ENCODE measurements at regions not wholly inside any gene's neighbourhood (a gene's known extent, or its start where the extent isn't known, plus 50 kb on each side); places are given as distances from the start of the nearest gene placed in this dataset.
"Not testable (repeated sequence)": the region's sequence is repeated elsewhere in the genome, so short reads cannot be mapped to it uniquely, and the experiment has no call there.

DNA sequence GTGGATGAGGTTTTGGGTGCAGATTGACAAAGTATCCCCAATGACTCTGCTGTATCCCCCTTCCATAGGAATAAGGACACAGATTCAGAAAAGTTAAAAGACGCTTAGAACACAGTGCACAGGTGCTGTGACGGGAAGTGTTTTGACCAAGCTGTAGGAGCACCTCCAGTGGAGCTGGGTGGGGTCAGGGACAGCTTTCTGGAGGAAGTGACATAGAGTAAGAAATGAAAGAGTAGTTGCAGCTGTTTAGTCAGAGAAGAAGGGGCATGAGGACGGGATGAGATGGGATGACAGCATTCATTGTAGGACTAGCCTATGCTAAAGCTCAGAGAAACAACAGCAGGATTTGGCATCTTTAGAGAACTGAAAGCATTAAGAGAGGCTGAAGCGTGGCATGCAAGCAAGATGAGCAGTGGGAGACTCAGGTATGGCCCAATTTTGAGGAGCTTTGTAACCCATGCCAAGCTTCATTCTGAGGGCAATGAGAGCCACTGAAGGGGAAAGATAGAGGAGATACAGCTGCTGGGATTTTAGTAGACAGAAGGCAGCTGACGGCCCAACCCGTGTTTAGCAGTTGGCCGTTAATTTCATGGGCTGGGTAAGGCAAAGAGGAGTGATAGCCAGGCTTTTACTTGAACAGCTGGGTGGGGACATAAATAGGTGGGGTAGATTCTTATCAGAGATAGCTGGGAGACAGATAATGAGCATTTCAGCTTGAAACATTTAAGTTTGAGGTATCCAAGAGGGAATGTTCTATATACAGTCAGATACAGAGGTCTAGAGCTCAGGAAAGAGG, 131.8 kb upstream of the KRAS start:
- DNase-seq = no peak

DNA sequence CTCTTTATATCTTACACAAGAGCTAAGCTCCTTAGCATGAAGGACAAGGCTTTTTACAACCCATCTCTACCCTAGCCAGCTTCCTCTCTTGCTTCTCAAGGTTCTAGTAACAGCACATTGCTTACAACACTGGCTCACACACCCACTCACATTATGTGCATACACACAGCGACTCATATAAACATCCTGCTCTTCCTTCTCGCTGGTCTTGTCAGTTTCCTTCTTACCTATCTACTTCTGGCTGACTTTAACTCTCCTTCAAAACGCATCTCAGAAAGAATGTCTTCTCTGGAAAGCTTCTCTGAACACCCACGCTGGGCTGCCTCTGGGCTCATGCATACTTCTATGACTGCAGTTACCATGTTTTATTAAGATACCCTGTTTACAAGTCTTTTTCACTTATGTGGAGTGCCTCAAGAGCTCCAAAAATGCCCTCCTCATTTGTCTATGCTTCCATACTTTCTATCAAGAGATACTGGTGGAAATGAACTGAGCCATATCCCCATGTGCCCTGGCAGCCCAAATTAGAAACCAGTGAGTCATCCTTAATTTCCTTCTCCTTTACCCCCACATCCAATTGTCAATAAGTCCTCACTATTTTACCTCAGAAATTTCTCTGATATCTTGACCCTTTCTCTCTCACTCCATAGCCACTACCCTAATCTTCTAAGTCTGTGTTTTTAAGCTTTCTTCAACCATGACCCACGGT, 126.9 kb upstream of the KRAS start:
- DNase-seq = peak; percentile 42

DNA sequence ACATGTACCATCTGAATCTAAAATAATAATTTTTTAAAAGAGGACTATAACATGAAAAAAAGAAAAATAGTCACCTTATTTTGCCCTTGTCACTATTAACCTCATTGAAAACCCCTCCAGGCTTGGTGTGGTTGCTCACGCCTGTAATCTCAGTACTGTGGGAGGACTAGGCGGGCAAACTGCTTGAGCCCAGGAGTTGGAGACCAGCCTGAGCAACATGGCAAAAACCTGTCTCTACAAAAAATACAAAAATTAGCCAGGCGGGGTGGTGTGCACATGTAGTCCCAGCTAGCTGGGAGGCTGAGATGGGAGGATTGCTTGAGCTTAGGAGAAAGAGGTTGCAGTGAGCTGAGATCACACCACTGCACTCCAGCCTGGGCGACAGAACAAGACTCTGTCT, 126.3 kb upstream of the KRAS start:
- no peak for DNase-seq

DNA sequence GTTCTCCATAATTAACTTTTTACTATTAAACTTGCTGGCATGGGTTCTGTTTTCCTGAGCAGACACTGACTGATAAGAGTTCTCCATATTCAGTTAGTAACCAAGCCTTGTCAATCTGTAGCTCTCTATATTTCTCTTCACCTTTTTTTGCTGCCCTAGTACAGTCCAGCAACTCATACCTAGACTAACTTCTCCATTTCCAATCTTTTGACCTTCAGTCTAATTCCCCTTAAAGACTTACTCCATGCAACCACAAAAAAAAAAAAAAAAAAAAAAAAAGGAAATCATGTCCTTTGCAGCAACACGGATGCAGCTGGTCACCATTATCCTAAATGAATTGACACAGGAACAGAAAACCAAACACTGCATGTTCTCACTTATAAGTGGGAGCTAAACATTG, 125.7 kb upstream of the KRAS start:
- no peak for DNase-seq

DNA sequence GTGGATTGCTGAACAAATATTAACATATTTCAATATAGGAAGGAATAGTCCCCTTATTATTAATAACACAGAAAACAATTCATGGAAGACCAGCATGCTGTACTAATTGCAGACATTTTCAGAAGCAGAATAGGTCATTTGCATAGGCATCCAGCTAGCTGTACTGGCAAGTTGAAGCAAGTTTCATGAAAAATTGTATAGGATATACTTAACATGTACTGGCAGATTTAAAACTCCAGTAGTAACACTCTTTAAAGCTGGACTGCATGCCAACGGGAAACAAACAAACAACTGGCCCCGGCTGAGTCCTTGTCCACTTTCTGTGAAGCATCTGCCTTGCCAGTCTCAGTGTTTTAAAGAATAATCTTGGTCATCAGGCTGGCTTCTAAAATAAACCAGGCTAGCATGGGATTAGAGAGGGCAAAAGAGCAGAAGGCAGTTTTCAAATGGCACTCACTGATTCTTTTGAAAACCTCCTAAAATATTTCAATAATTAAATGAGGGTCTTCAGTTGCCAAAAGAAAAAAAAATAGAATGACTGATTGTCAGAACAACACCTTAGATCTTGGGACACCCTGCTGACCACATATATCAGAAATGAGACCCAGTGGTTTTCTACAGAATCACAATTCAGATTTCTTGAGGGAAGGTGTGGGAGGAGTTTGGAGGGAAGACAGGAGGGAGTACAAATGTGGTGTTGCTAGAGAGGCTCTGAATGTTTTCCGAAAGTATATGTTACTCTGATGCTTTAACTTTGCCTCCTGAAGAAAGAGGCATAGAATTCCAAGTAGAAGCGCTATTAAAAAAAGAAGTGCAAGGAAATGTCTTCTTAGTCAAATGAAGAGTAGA, 122.5 kb upstream of the KRAS start:
- DNase-seq = no peak

DNA sequence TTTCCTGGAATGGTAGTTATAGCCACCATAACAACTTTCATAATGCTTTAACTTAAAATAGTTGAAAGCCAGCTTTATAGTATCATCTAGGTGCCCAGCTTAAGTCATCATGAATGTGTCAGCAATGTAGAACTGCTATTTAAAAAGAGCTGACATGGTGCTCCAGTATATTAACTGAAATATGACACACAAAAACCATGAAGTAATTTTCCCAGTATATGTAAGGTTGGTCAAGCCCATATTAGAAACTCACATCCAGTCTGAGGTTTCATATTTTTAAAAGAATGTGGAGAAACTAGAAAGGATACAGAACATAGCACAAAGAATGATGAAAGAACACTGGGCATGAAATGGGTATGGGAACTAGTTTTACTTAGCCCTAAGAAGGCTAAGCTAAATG, 121.3 kb upstream of the KRAS start:
- no peak for DNase-seq

DNA sequence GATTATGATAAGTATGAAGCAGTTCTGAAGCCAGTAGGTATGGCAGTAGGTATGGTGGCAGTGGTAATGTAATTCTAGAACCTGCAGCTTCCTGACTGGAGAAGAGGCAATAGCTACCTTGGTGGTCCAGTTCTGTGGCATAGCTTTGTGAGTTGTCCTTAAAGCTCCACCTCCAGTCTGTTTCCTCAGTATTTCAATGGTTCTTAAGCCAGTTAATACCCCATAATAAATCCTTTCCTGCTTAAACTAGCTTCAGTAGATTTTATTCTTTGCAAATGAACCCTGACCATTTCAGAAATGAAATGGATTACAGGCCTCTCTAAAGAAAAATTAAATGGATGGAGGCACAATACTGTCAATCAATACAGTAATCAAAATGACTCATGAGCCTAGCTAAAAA, 117.8 kb upstream of the KRAS start:
- no peak for DNase-seq

DNA sequence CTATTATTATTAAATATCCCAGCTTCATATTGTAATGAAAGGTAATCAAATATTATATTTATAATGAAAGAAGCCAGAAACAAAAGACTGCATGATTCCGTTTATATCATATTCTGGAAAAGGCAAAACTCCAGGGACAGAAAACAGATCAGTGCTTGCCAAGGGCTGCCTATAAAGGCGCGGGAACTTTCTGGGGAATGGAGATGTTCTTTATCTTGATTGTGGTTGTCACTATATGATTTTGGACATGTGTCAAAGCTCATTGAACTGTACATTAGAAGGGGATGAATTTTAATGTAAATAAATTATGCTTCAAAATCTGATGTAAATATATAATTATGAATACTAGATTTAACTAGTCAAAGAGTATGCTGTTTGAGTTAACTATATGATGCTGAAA, 115.4 kb upstream of the KRAS start:
- no peak for DNase-seq

DNA sequence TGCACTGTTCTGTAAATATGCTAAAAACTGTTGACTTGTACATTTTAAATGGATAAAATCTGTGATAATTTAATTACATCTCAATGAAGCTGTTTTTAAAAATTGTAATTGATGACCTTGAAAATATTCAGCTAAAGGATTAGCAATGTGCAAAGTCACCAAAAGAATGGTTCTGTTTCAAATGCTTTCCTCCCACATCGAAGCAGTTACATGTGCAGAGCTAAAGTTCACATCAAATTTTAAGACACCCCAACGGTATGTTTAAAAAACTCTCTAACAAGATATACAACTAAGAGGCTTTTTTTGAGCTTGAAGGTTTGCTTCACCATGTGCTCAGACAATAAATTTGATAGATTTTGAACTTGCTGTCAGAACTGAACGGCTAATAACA, 114.6 kb upstream of the KRAS start:
- DNase-seq = no peak

DNA sequence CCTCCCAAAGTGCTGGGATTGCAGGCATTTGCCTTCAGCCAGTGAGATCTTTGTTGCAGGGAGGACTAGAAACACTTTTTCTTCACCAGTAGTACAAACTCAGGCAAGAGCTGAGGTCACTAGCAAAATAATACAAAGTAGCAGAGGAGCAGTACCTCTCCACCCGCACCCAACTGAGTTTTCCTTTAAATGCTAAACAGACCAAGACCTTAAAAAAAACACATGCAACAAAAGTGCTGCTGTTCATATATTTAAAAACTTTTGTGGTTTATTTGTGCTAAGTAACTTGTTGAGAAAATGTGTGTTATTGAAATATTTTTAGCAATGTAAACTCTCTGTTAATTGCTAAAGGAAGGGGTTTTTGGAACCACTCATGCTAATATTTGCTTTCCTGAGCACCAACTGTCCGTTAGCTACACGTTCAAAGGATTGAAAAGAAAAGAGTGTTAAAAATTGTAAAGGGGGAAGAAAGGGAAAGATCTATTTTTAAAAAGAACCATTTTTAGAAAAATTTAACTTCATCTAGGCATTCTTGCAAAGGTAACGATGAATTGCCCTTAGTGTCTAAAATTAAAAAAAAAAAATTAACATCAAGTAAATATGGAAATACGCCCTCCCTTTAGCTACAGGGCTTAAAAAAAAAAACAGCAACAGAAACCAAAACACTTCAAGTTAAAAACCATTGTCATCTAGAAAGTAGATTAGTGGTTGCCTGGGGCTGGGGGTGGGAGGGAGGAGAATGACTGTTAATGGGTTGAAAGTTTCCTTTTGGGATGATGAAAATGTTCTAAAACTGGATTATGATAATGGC, 114.0 kb upstream of the KRAS start:
- DNase-seq = no peak

DNA sequence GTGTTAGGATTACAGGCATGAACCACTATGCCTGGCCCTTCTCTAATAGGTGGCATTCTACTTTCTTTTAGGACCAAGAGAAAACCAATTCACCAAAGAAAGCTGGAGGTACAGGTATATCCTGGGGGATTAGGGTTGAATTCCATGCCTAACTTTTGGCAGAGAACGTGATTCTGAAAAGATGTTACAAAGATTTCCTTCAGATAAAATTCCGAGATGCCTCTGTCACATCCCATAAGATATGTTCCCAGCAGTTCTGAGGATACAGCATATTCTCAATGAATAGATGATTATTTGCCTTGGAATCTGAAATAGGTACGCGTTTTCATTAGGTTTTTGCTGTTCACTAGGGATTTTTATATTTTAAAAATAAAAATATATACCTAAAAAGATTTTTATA, 111.9 kb upstream of the KRAS start:
- DNase-seq = no peak

DNA sequence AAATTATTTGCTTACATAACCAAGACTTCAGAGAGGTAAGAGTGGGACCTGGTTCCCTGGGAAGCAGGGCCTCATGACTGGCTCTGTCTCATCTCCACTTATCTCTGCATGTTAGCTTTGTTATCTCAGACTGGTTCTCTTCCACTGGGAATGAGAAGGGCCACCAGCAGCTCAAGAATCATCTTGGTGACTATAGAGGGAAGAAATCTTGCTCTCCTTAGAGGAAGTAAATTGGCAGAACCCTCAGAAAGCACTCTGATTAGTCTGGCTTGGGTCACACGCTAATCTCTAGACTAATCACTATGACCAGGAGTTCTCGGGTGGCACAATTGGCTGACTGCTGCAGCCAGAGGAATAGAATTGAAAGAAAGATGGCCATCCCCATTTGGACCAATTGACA, 110.8 kb upstream of the KRAS start:
- no peak for DNase-seq

DNA sequence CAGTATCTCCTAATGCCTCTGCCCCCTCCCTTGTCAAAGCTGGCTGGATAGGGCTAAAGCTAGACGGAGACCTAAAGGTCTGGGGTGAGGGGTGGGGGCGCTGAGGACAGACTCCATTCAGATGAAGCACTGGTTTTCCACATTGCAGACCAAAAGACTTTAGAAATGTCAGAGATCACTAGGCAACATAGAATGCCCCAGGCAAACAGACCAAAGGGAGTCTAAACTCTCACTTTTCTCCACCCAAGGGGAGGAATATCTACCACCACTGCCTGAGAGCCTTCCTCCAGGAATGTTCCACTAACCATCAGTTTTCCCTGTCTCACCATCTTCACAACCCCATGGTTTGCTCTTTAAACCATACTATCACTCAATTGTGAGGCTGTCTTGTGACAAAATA, 106.9 kb upstream of the KRAS start:
- no peak for DNase-seq

DNA sequence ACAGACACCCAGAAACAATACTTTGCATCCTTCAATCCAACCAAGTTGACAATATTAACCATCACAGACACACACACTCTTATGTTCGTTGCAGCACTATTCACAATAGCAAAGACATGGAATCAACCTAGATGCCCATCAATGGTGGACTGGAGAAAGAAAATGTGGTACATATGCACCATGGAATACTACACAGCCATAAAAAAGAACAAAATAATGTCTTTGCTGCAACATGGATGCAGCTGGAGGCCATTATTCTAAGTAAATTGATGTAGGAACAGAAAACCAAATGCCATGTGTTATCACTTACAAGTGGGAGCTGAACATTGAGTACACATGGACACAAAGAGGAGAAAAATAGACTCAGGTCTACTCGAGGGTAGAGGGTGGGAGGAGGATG, 102.2 kb upstream of the KRAS start:
- not testable (repeated sequence) for DNase-seq

DNA sequence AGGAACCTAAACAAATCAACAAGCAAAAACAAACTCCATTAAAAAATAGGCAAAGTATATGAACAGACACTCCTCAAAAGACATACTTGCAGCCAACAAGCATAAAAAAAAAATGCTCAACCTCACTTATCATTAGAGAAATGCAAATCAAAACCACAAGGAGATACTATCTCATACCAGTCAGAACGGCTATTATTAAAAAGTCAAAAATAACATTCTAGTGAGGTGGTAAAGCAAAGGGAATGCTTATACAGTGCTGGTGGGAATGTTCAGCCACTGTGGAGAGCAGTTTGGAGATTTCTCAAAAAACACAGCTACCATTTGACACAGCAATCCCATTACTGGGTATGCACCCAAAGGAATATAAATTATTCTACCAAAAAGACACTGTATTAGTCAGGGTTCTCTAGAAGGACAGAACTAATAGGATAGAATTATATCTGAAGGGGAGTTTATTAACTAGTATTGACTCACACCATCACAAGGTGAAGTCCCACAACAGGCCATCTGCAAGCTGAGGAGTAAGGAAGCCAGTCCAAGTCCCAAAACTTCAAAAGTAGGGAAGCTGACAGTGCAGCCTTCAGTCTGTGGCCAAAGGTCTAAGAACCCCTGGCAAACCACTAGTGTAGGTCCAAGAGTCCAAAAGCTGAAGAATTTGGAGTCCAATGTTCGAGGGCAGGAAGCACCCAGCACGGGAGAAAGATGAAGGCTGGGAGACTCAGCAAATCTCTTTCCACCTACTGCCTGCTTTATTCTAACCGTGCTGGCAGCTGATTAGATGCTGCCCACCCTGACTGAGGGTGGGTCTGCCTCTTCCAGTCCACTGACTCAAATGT, 101.6 kb upstream of the KRAS start:
- no peak for DNase-seq

DNA sequence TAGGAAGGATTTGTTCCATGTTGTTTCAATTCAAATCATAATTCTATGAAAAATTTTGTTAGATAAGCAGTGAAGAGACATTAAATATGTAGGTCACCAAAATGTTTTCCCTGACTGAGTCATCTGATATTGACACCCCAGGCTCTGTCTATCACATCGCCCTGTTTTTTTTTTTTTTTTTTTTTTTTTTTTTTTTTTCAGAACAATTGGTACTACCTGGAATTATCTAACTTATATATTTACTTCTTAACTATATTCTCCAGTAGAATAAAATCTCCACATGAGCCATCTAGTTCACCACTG, 97.8 kb upstream of the KRAS start:
- no peak for DNase-seq

DNA sequence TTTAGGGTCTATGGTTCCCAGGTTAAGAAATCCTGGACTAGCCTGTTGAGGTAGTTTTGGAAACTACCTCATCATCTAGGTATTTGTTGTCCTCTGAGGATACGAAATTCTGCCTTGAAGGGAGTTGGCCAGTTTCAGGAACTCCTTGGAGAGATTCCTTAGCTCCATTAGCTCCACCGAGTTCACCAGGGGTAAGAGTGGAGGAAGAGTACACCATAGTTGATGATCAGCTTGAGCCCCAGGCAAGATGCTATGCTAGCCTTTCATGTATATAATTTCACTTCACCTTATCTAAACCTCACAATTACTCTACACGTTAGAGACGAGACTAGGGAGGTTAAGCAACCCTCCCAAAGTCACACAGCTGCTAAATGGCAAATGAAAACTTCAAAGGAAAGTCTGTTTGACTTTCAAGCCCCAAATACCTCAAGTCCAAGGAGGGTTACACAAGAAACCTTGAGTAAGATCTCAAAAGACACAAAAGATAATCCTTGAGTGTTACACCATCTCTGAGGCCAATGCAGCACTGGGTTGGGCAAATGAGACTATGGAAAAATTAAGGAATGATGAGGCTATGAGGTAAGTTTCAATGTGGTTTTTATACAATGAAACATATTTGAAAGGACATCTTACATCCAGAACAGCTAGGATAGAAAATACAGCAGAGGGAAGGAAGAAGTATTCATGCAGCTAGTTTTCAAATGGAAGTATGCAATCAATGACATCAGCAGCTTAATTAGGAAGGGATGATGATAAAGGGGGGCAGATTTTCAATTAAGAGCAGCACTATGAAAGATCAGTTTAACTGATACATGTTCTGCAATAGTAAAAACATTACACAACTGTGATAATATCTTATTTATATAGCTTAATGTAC, 97.2 kb upstream of the KRAS start:
- no peak for DNase-seq

DNA sequence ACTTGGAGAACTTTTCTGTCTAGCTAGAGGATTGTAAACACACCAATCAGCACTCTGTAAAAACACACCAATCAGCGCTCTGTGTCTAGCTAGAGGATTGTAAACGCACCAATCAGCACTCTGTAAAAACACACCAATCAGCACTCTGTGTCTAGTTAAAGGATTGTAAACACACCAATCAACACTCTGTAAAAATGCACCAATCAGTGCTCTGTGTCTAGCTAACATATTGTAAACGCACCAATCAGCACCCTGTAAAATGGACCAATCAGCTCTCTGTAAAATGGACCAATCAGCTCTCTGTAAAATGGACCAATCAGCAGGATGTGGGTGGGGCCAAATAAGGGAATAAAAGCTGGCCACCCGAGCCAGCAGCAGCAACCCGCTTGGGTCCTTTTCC, 91.1 kb upstream of the KRAS start:
- not testable (repeated sequence) for DNase-seq

DNA sequence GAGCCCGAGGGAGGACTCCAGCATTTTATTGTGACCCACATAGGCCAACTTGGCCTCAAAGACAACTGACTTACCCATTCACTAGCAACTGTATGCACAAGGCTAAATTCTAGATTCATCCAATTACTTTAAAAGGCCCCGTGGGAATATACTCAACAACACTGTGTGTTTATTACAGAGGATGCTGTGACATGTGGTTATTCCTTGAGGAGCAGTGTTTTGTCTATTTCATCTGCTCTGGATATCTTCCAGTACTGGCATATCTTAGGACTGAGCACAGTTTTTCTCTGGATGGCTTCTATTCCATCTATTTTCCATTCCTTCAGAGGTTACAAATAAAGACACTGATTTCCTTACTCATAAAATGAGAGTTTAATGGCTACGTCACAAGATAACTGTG, 87.2 kb upstream of the KRAS start:
- no peak for DNase-seq

DNA sequence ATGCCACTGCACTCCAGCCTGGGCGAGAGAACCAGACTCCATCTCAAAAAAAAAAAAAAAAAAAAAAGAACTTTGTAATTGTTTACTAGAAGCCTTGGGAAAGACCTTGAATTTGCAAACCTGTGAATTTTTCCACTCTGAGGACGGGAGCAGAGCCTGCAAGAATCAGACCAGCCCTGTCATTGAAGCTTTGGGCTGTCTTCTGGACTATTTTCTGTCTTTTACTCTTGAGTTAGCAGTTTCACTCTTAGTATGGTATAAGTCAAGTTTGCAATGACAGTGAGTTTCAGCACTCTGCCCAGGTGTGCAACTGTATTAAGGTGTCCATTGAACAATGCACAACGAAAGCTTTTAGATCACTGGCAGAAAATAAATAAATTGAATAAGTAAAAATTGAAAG, 81.4 kb upstream of the KRAS start:
- no peak for DNase-seq

DNA sequence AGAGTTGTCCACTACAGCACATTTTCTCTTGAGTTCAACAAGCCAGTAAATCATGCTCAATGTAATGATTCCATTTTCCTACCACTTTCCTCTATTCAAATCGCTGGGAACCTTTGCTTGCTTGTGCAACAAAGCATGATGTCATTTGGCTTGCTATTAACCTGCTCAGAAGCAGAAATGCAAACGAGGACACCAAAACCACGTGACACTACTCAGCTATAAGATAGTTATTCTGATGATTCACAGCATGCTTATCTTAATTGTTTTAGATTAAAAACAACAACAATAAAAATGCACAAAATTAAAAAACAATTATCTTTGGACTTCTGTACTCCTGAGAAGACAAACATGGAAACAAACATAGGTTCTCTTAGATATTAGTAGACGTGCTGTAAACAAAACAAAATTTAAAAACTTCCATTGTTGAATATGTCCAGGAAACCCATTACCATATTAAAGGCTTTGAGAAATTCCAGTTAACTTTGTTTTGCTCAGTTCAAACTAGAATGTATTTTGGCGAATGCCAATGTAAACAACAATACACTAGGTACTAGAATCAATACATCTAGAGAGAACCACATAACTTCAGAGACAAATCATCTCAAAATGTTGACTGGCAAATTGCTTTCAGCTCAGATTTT, 77.5 kb upstream of the KRAS start:
- no peak for DNase-seq
